ENCODE measurements at regions not wholly inside any gene's neighbourhood (a gene's known extent, or its start where the extent isn't known, plus 50 kb on each side); places are given as distances from the start of the nearest gene placed in this dataset.
"Not testable (repeated sequence)": the region's sequence is repeated elsewhere in the genome, so short reads cannot be mapped to it uniquely, and the experiment has no call there.

- intact Hi-C loops (cut with micrococcal nuclease), result not testable (repeated sequence)
Measured at GRCh38 chr4:102397056-102397455, 51.8 kb upstream of the SLC39A8 start.

- intact Hi-C loops (cut with micrococcal nuclease), result no loop called here
Measured at GRCh38 chr4:102399021-102399420, 53.7 kb upstream of the SLC39A8 start.

GRCh38 chr4:102400898-102401297 lies 55.6 kb upstream of the SLC39A8 start:
- intact Hi-C loops (cut with micrococcal nuclease), result no loop called here

- intact Hi-C loops (cut with micrococcal nuclease), result no loop called here
Measured at GRCh38 chr4:102402223-102402622, 56.9 kb upstream of the SLC39A8 start.

GRCh38 chr4:102403116-102403515 lies 57.8 kb upstream of the SLC39A8 start:
- intact Hi-C loops (cut with micrococcal nuclease), result no loop called here

- intact Hi-C loops (cut with micrococcal nuclease), result no loop called here
Measured at GRCh38 chr4:102404431-102404969, 59.2 kb upstream of the SLC39A8 start.

GRCh38 chr4:102405821-102406401 lies 60.6 kb upstream of the SLC39A8 start:
- intact Hi-C loops (cut with micrococcal nuclease), result no loop called here

- intact Hi-C loops (cut with micrococcal nuclease), result not testable (repeated sequence)
Measured at GRCh38 chr4:102410884-102411283, 65.6 kb upstream of the SLC39A8 start.

GRCh38 chr4:102411408-102411807 lies 66.1 kb upstream of the SLC39A8 start:
- intact Hi-C loops (cut with micrococcal nuclease), result no loop called here

GRCh38 chr4:102416765-102417164 lies 71.5 kb upstream of the SLC39A8 start:
- intact Hi-C loops (cut with micrococcal nuclease), result no loop called here

- intact Hi-C loops (cut with micrococcal nuclease), result no loop called here
Measured at GRCh38 chr4:102420563-102421398, 75.5 kb upstream of the SLC39A8 start.

- intact Hi-C loops (cut with micrococcal nuclease), result no loop called here
Measured at GRCh38 chr4:102422843-102423242, 77.6 kb upstream of the SLC39A8 start.

- intact Hi-C loops (cut with micrococcal nuclease), result no loop called here
Measured at GRCh38 chr4:102423375-102423774, 77.8 kb upstream of the NFKB1 start.

- intact Hi-C loops (cut with micrococcal nuclease), result no loop called here
Measured at GRCh38 chr4:102427371-102427998, 73.7 kb upstream of the NFKB1 start.

- intact Hi-C loops (cut with micrococcal nuclease), result no loop called here
Measured at GRCh38 chr4:102428122-102428521, 73.0 kb upstream of the NFKB1 start.

- intact Hi-C loops (cut with micrococcal nuclease), result no loop called here
Measured at GRCh38 chr4:102429553-102429952, 71.6 kb upstream of the NFKB1 start.

- intact Hi-C loops (cut with micrococcal nuclease), result loop anchor here (2.0 to 5.0 kb wide), 5 partner anchors 130 to 1262 kb away; partner anchors contain the start of genes CENPE, PPP3CA and SLC9B1
Measured at GRCh38 chr4:102430461-102430910, 70.7 kb upstream of the NFKB1 start.

GRCh38 chr4:102431608-102431961 lies 69.6 kb upstream of the NFKB1 start:
- intact Hi-C loops (cut with micrococcal nuclease), result loop anchor here (1.0 to 5.0 kb wide), 17 partner anchors 16 to 1263 kb away; partner anchors contain the start of genes BDH2, CENPE, NFKB1 and PPP3CA

- intact Hi-C loops (cut with micrococcal nuclease), result no loop called here
Measured at GRCh38 chr4:102437111-102437510, 64.0 kb upstream of the NFKB1 start.

GRCh38 chr4:102438396-102439235 lies 62.5 kb upstream of the NFKB1 start:
- intact Hi-C loops (cut with micrococcal nuclease), result no loop called here

GRCh38 chr4:102439236-102439614 lies 61.9 kb upstream of the NFKB1 start:
- intact Hi-C loops (cut with micrococcal nuclease), result no loop called here

Measured in T-helper 1 cell treated with Interleukin-12 subunit alpha and Interleukin-12 subunit beta and Interleukin-4 antibody, amounts not matched to agents 30 ng/mL and 1 ng/mL, for 36 hours (primary cell).